GM12878 (cell line): ENCODE measurements at regions not wholly inside any gene's neighbourhood (a gene's known extent, or its start where the extent isn't known, plus 50 kb on each side); places are given as distances from the start of the nearest gene placed in this dataset.

Experiments
- CBX5 ChIP-seq: sonication (generic); IDR thresholded peaks from 2 replicates; pipeline ENCODE4 v1.6.1; 2016; ENCODE audit warnings: low read depth, moderate library complexity, mild to moderate bottlenecking, inconsistent platforms
- EED ChIP-seq: sonication (generic); IDR thresholded peaks from 2 replicates; pipeline ENCODE4 v1.6.1; 2016; ENCODE audit warnings: antibody characterized with exemption, low read depth
- LARP7 ChIP-seq: fragments of 450-650 bp; IDR thresholded peaks from 2 replicates; pipeline ENCODE4 v1.6.1; 2017; ENCODE audit warnings: mild to moderate bottlenecking
- MEF2B ChIP-seq: fragments of 450-650 bp; IDR thresholded peaks from 2 replicates; pipeline ENCODE4 v1.6.1; 2018; ENCODE audit warnings: mild to moderate bottlenecking, moderate library complexity; ENCODE audit not compliant: partially characterized antibody, poor library complexity, severe bottlenecking
- SIN3A ChIP-seq: IDR thresholded peaks from 2 replicates; pipeline ENCODE4 v1.6.1; 2012; ENCODE audit warnings: low read depth, low read length, improper control_type of control experiment
- SREBF1 ChIP-seq: IDR thresholded peaks from 2 replicates; pipeline ENCODE4 v1.6.1; 2012; ENCODE audit warnings: mild to moderate bottlenecking, low read length
- TCF3 ChIP-seq: IDR thresholded peaks from 2 replicates; pipeline ENCODE4 v1.6.1; 2012; ENCODE audit warnings: low read depth, mild to moderate bottlenecking, low read length, borderline replicate concordance; ENCODE audit not compliant: insufficient read depth
- TF ChIP-seq, protein P1 (sequence below): fragments of 150-350 bp; IDR thresholded peaks from 2 replicates; pipeline ENCODE4 v1.6.1; 2014; ENCODE audit warnings: mild to moderate bottlenecking, low read depth, low read length
- TF ChIP-seq, protein P2 (sequence below): fragments of 450-650 bp; IDR thresholded peaks from 2 replicates; pipeline ENCODE4 v1.6.1; 2017; ENCODE audit warnings: antibody characterized with exemption, mild to moderate bottlenecking, moderate library complexity
- TF ChIP-seq, protein P3 (sequence below): fragments of 450-650 bp; IDR thresholded peaks from 2 replicates; pipeline ENCODE4 v1.6.1; 2017; ENCODE audit warnings: mild to moderate bottlenecking, moderate library complexity
- TF ChIP-seq, protein P4 (sequence below): IDR thresholded peaks from 2 replicates; pipeline ENCODE4 v1.6.1; 2011; ENCODE audit warnings: low read depth, mild to moderate bottlenecking, low read length, moderate library complexity, borderline replicate concordance; ENCODE audit errors: extremely low read depth
- TF ChIP-seq, protein P5 (sequence below): IDR thresholded peaks from 2 replicates; pipeline ENCODE4 v1.6.1; 2011; ENCODE audit warnings: low read depth, low read length, improper control_type of control experiment, borderline replicate concordance

DNA sequence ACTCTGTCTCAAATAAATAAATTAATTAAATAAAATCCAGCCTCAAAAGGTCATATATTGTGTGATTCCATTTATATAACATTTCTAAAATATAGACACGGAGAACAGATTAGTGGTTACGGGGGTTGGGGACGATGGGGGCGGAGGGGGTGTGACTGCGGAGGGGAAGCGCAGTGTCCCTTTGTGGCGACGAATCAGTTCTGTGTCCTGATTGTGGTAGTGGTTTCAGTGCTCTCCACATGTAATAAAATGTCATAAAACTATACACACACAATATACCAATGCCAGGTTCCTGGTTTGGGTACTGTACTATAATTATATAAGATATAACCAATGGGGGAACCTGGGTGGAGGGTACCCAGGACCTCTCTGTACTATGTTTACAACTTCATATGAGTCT lies 186.4 kb downstream of the ANAPC1 start (continued):
- TF ChIP-seq, protein P1, sequence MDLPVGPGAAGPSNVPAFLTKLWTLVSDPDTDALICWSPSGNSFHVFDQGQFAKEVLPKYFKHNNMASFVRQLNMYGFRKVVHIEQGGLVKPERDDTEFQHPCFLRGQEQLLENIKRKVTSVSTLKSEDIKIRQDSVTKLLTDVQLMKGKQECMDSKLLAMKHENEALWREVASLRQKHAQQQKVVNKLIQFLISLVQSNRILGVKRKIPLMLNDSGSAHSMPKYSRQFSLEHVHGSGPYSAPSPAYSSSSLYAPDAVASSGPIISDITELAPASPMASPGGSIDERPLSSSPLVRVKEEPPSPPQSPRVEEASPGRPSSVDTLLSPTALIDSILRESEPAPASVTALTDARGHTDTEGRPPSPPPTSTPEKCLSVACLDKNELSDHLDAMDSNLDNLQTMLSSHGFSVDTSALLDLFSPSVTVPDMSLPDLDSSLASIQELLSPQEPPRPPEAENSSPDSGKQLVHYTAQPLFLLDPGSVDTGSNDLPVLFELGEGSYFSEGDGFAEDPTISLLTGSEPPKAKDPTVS = no peak
- TF ChIP-seq, protein P2, sequence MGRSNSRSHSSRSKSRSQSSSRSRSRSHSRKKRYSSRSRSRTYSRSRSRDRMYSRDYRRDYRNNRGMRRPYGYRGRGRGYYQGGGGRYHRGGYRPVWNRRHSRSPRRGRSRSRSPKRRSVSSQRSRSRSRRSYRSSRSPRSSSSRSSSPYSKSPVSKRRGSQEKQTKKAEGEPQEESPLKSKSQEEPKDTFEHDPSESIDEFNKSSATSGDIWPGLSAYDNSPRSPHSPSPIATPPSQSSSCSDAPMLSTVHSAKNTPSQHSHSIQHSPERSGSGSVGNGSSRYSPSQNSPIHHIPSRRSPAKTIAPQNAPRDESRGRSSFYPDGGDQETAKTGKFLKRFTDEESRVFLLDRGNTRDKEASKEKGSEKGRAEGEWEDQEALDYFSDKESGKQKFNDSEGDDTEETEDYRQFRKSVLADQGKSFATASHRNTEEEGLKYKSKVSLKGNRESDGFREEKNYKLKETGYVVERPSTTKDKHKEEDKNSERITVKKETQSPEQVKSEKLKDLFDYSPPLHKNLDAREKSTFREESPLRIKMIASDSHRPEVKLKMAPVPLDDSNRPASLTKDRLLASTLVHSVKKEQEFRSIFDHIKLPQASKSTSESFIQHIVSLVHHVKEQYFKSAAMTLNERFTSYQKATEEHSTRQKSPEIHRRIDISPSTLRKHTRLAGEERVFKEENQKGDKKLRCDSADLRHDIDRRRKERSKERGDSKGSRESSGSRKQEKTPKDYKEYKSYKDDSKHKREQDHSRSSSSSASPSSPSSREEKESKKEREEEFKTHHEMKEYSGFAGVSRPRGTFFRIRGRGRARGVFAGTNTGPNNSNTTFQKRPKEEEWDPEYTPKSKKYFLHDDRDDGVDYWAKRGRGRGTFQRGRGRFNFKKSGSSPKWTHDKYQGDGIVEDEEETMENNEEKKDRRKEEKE = no peak
- TF ChIP-seq, protein P3, sequence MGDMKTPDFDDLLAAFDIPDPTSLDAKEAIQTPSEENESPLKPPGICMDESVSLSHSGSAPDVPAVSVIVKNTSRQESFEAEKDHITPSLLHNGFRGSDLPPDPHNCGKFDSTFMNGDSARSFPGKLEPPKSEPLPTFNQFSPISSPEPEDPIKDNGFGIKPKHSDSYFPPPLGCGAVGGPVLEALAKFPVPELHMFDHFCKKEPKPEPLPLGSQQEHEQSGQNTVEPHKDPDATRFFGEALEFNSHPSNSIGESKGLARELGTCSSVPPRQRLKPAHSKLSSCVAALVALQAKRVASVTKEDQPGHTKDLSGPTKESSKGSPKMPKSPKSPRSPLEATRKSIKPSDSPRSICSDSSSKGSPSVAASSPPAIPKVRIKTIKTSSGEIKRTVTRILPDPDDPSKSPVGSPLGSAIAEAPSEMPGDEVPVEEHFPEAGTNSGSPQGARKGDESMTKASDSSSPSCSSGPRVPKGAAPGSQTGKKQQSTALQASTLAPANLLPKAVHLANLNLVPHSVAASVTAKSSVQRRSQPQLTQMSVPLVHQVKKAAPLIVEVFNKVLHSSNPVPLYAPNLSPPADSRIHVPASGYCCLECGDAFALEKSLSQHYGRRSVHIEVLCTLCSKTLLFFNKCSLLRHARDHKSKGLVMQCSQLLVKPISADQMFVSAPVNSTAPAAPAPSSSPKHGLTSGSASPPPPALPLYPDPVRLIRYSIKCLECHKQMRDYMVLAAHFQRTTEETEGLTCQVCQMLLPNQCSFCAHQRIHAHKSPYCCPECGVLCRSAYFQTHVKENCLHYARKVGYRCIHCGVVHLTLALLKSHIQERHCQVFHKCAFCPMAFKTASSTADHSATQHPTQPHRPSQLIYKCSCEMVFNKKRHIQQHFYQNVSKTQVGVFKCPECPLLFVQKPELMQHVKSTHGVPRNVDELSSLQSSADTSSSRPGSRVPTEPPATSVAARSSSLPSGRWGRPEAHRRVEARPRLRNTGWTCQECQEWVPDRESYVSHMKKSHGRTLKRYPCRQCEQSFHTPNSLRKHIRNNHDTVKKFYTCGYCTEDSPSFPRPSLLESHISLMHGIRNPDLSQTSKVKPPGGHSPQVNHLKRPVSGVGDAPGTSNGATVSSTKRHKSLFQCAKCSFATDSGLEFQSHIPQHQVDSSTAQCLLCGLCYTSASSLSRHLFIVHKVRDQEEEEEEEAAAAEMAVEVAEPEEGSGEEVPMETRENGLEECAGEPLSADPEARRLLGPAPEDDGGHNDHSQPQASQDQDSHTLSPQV = no peak
- TF ChIP-seq SIN3A (no peak), EED (no peak), SREBF1 (no peak), TCF3 (no peak), LARP7 (no peak), MEF2B (no peak), CBX5 (no peak)
- TF ChIP-seq, protein P4, sequence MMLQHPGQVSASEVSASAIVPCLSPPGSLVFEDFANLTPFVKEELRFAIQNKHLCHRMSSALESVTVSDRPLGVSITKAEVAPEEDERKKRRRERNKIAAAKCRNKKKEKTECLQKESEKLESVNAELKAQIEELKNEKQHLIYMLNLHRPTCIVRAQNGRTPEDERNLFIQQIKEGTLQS = no peak
- TF ChIP-seq, protein P5, sequence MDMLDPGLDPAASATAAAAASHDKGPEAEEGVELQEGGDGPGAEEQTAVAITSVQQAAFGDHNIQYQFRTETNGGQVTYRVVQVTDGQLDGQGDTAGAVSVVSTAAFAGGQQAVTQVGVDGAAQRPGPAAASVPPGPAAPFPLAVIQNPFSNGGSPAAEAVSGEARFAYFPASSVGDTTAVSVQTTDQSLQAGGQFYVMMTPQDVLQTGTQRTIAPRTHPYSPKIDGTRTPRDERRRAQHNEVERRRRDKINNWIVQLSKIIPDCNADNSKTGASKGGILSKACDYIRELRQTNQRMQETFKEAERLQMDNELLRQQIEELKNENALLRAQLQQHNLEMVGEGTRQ = no peak
- TF ChIP-seq, all 136 proteins: peak for 0
